ENCODE measurements at regions not wholly inside any gene's neighbourhood (a gene's known extent, or its start where the extent isn't known, plus 50 kb on each side); places are given as distances from the start of the nearest gene placed in this dataset.

DNA sequence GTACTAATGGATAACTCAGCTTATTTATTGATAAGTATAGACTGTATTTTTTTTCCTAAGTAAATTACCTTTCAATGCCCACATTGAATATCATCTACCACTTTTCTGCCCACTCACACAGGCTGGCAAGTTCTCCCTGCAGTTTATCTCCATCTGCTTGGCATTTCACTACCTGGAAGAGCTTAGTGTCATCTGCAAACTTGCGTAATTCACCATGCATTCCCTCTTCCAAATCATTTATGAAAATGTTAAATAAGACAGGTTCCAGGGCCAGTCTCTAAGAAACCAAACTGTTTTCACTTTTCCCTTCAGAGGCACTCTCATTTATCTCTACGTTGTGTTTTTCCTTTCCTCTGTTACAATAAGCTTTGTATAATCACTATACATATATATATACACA is 1076.6 kb downstream of the IGSF11 start:
- CTCF ChIA-PET, result no interaction called here
- no peaks in the 10 kb centered on the region for H3K36me3 Mint-ChIP-seq (ENCODE audit: insufficient read depth, unreplicated experiment)
- H3K4me1 Mint-ChIP-seq (ENCODE audit: low read depth, unreplicated experiment), result peaks cover 17% of the 10 kb centered on the region
- TF ChIP-seq, protein P1, sequence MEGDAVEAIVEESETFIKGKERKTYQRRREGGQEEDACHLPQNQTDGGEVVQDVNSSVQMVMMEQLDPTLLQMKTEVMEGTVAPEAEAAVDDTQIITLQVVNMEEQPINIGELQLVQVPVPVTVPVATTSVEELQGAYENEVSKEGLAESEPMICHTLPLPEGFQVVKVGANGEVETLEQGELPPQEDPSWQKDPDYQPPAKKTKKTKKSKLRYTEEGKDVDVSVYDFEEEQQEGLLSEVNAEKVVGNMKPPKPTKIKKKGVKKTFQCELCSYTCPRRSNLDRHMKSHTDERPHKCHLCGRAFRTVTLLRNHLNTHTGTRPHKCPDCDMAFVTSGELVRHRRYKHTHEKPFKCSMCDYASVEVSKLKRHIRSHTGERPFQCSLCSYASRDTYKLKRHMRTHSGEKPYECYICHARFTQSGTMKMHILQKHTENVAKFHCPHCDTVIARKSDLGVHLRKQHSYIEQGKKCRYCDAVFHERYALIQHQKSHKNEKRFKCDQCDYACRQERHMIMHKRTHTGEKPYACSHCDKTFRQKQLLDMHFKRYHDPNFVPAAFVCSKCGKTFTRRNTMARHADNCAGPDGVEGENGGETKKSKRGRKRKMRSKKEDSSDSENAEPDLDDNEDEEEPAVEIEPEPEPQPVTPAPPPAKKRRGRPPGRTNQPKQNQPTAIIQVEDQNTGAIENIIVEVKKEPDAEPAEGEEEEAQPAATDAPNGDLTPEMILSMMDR (IDR thresholded peaks at IDR 0.05; ENCODE audit: unreplicated experiment), result no peak
- DNase-seq, result no peak
- intact Hi-C loops (cut with micrococcal nuclease; ENCODE audit: unreplicated experiment), result no loop called here
- BruUV-seq (replicated peaks), result no TSS peak
- H3K27ac Mint-ChIP-seq (ENCODE audit: unreplicated experiment), result no peak overlapping the region
- no peaks in the 10 kb centered on the region for H3K27me3 Mint-ChIP-seq (ENCODE audit: unreplicated experiment)
- H3K4me3 Mint-ChIP-seq (ENCODE audit: low read depth, unreplicated experiment), result no peak overlapping the region
- H3K9me3 Mint-ChIP-seq (ENCODE audit: low read depth, unreplicated experiment), result no peaks in the 10 kb centered on the region

DNA sequence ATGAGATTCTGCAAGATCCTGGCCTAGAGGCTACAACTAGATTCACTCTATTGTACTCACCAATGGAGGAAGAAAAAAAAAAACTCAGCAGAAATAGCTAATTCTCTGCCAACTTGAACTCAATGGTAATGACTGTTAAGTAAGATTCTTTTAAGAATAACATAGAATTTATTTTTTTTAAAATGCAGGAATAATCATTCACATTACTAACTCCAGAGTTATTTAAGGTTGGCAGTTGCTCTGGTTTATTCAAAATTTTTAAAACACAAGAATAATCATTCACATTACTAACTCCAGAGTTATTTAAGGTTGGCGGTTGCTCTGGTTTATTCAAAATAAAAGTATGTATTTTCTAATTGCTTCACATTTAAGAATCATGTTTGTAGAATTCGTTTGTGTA is 1071.9 kb downstream of the IGSF11 start:
- Mint-ChIP-seq H3K36me3 (ENCODE audit: insufficient read depth, unreplicated experiment) (no peaks in the 10 kb centered on the region), H3K27me3 (ENCODE audit: unreplicated experiment) (no peaks in the 10 kb centered on the region), H3K9me3 (ENCODE audit: low read depth, unreplicated experiment) (no peaks in the 10 kb centered on the region), H3K27ac (ENCODE audit: unreplicated experiment) (no peak overlapping the region), H3K4me3 (ENCODE audit: low read depth, unreplicated experiment) (no peak overlapping the region), H3K4me1 (ENCODE audit: low read depth, unreplicated experiment) (peaks cover 9% of the 10 kb centered on the region)
- CTCF ChIA-PET, result no interaction called here
- no peak for DNase-seq
- BruUV-seq (replicated peaks), result no TSS peak
- TF ChIP-seq, protein P1 (IDR thresholded peaks at IDR 0.05; ENCODE audit: unreplicated experiment), result no peak
- intact Hi-C loops (cut with micrococcal nuclease; ENCODE audit: unreplicated experiment), result no loop called here

DNA sequence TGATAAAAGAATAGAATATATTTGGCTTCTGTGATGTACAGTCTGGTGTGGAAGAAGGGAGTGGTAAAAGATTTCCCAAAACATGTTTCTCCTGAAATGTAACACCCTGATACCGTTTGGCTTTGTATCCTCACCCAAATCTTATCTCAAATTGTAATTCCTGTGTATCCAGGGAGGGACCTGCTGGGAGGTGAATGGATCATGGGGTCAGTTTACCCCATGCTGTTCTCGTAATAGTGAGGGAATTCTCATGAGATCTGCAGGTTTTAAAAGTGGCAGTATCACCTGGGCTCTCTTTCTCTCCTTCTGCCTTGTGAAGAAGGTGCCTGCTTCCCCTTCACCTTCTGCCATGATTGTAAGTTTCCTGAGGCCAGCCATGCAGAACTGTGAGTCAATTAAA is 1070.8 kb downstream of the IGSF11 start:
- Mint-ChIP-seq H3K4me3 (ENCODE audit: low read depth, unreplicated experiment) (no peak overlapping the region), H3K27ac (ENCODE audit: unreplicated experiment) (no peak overlapping the region), H3K4me1 (ENCODE audit: low read depth, unreplicated experiment) (peaks cover 7% of the 10 kb centered on the region), H3K36me3 (ENCODE audit: insufficient read depth, unreplicated experiment) (no peaks in the 10 kb centered on the region), H3K27me3 (ENCODE audit: unreplicated experiment) (no peaks in the 10 kb centered on the region), H3K9me3 (ENCODE audit: low read depth, unreplicated experiment) (no peaks in the 10 kb centered on the region)
- BruUV-seq (replicated peaks), result no TSS peak
- no peak for DNase-seq
- intact Hi-C loops (cut with micrococcal nuclease; ENCODE audit: unreplicated experiment), result no loop called here
- TF ChIP-seq, protein P1 (IDR thresholded peaks at IDR 0.05; ENCODE audit: unreplicated experiment), result no peak
- CTCF ChIA-PET, result no interaction called here

DNA sequence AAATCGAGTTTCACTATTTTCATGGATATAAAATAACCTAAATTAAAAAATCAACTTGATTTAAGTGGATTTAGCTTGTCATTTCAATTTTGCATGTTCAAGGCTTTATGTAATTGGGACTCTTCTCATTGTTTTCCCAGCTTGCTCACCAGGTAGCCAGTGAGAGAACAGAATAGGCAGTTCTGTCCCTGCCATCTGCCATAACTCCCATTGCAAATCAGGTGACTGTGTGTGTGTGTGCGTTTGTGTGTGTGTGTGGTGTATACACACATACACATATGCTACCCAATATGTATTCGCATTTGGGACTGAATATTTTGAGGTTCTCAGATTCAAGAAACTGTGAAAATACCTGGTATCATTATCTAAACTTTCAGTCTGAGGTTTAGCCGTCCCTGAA is 1069.8 kb downstream of the IGSF11 start:
- Mint-ChIP-seq H3K27me3 (ENCODE audit: unreplicated experiment) (no peaks in the 10 kb centered on the region), H3K4me1 (ENCODE audit: low read depth, unreplicated experiment) (no peaks in the 10 kb centered on the region), H3K4me3 (ENCODE audit: low read depth, unreplicated experiment) (no peak overlapping the region), H3K9me3 (ENCODE audit: low read depth, unreplicated experiment) (no peaks in the 10 kb centered on the region), H3K27ac (ENCODE audit: unreplicated experiment) (no peak overlapping the region), H3K36me3 (ENCODE audit: insufficient read depth, unreplicated experiment) (no peaks in the 10 kb centered on the region)
- intact Hi-C loops (cut with micrococcal nuclease; ENCODE audit: unreplicated experiment), result no loop called here
- TF ChIP-seq, protein P1 (IDR thresholded peaks at IDR 0.05; ENCODE audit: unreplicated experiment), result no peak
- DNase-seq, result no peak
- no TSS peak for BruUV-seq (replicated peaks)
- CTCF ChIA-PET, result no interaction called here
